WTC11 (cell line): ENCODE measurements at regions not wholly inside any gene's neighbourhood (a gene's known extent, or its start where the extent isn't known, plus 50 kb on each side); places are given as distances from the start of the nearest gene placed in this dataset.

ENCODE experiments used
- CTCF ChIP-seq: fragments of 200-600 bp; IDR thresholded peaks from 2 replicates; pipeline ENCODE4 v1.8.0; 2022; ENCODE audit warnings: antibody characterized with exemption
- GABPB1 ChIP-seq: sonication (generic); formaldehyde crosslinking; IDR thresholded peaks from 2 replicates; pipeline ENCODE4 v1.8.1; 2023; ENCODE audit warnings: mild to moderate bottlenecking, missing genetic modification reagents
- IRF1 ChIP-seq: sonication (generic); formaldehyde crosslinking; IDR thresholded peaks from 2 replicates; pipeline ENCODE4 v1.8.0; 2023; ENCODE audit warnings: missing genetic modification reagents
- IRF2 ChIP-seq: sonication (generic); formaldehyde crosslinking; IDR thresholded peaks from 2 replicates; pipeline ENCODE4 v1.8.0; 2022; ENCODE audit warnings: low read depth, missing genetic modification reagents, borderline replicate concordance
- JUN ChIP-seq: sonication (generic); formaldehyde crosslinking; IDR thresholded peaks from 2 replicates; pipeline ENCODE4 v1.8.0; 2023; ENCODE audit warnings: mild to moderate bottlenecking, missing genetic modification reagents
- MAX ChIP-seq: sonication (generic); formaldehyde crosslinking; IDR thresholded peaks from 2 replicates; pipeline ENCODE4 v1.8.0; 2022; ENCODE audit warnings: mild to moderate bottlenecking, missing genetic modification reagents
- MXD4 ChIP-seq: fragments of 250-450 bp; sonication (Bioruptor Pico); IDR thresholded peaks from 2 replicates; pipeline ENCODE4 v1.8.0; 2021; ENCODE audit warnings: mild to moderate bottlenecking, moderate library complexity, borderline replicate concordance
- OVOL2 ChIP-seq: fragments of 250-450 bp; sonication (Bioruptor Pico); IDR thresholded peaks from 2 replicates; pipeline ENCODE4 v1.9.0; 2021; ENCODE audit warnings: mild to moderate bottlenecking, borderline replicate concordance
- SMAD3 ChIP-seq: sonication (generic); formaldehyde crosslinking; IDR thresholded peaks from 2 replicates; pipeline ENCODE4 v1.8.0; 2022; ENCODE audit warnings: missing genetic modification reagents, mild to moderate bottlenecking, borderline replicate concordance
- TEAD4 ChIP-seq: sonication (generic); formaldehyde crosslinking; IDR thresholded peaks from 2 replicates; pipeline ENCODE4 v1.8.0; 2022; ENCODE audit warnings: mild to moderate bottlenecking, missing genetic modification reagents
- ZBTB43 ChIP-seq: sonication (generic); formaldehyde crosslinking; IDR thresholded peaks from 2 replicates; pipeline ENCODE4 v1.8.1; 2023; ENCODE audit warnings: mild to moderate bottlenecking, missing genetic modification reagents
- ZNF317 ChIP-seq: sonication (generic); formaldehyde crosslinking; IDR thresholded peaks from 2 replicates; pipeline ENCODE4 v1.8.1; 2023; ENCODE audit warnings: low read depth, mild to moderate bottlenecking, moderate library complexity, missing genetic modification reagents, borderline replicate concordance
- ZNF416 ChIP-seq: fragments of 250-450 bp; sonication (Bioruptor Pico); IDR thresholded peaks from 2 replicates; pipeline ENCODE4 v1.9.0; 2021; ENCODE audit warnings: mild to moderate bottlenecking, inconsistent platforms

GRCh38 chr6:108748959-108749358, 99.3 kb upstream of the ARMC2 start:
- TF ChIP-seq ZNF317 (CRISPR knock-in tag) (no peak), MXD4 (CRISPR knock-in tag) (no peak), IRF2 (CRISPR knock-in tag) (no peak), OVOL2 (CRISPR knock-in tag) (no peak), SMAD3 (CRISPR knock-in tag) (no peak), CTCF (no peak), ZBTB43 (CRISPR knock-in tag) (no peak), ZNF416 (CRISPR knock-in tag) (no peak), GABPB1 (no peak), TEAD4 (CRISPR knock-in tag) (no peak), IRF1 (CRISPR knock-in tag) (no peak), MAX (CRISPR knock-in tag) (no peak), JUN (CRISPR knock-in tag) (no peak)
